Hepatocyte (in vitro differentiated cells): ENCODE measurements at regions not wholly inside any gene's neighbourhood (a gene's known extent, or its start where the extent isn't known, plus 50 kb on each side); places are given as distances from the start of the nearest gene placed in this dataset.

ENCODE experiments used
- CTCF ChIP-seq: fragments of 200-600 bp; sonication (generic); IDR thresholded peaks from 2 replicates; pipeline ENCODE4 v1.5.1; 2016; ENCODE audit warnings: antibody characterized with exemption, mild to moderate bottlenecking; ENCODE audit not compliant: poor library complexity
- EZH2 ChIP-seq: fragments of 200-600 bp; sonication (generic); IDR thresholded peaks from 2 replicates; pipeline ENCODE4 v1.6.1; 2016; ENCODE audit warnings: antibody characterized with exemption, mild to moderate bottlenecking, borderline replicate concordance

- TF ChIP-seq CTCF (no peak), EZH2 (no peak)
Observed at GRCh38 chr10:36191009-36191408, 548.9 kb upstream of the FZD8 start.
